ENCODE measurements at regions not wholly inside any gene's neighbourhood (a gene's known extent, or its start where the extent isn't known, plus 50 kb on each side); places are given as distances from the start of the nearest gene placed in this dataset.

DNA sequence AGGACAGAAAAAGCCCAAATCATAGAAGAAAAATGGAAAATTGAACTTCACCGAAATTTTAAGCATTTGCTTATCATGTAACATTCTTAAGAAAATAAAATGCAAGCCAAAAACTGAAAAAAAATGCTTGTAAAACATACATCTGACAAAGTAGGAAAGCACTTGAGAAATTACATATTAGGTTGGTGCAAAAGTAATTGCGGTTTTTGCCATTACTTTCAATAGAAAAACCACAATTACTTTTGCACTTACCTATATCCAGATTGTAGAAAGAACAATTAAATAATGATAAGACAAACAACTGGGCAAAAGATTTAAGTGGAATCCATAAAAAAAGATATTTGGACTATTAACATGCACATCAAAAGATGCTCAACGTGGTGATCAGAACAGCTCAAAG is 146.2 kb downstream of the TBXT start:
- in situ Hi-C loops (cut with MboI; ENCODE audit: low pct_unique_long_range_greater_than_20kb, low sequenced_read_pairs, unreplicated experiment): no loop called here
- TF ChIP-seq, protein P1, sequence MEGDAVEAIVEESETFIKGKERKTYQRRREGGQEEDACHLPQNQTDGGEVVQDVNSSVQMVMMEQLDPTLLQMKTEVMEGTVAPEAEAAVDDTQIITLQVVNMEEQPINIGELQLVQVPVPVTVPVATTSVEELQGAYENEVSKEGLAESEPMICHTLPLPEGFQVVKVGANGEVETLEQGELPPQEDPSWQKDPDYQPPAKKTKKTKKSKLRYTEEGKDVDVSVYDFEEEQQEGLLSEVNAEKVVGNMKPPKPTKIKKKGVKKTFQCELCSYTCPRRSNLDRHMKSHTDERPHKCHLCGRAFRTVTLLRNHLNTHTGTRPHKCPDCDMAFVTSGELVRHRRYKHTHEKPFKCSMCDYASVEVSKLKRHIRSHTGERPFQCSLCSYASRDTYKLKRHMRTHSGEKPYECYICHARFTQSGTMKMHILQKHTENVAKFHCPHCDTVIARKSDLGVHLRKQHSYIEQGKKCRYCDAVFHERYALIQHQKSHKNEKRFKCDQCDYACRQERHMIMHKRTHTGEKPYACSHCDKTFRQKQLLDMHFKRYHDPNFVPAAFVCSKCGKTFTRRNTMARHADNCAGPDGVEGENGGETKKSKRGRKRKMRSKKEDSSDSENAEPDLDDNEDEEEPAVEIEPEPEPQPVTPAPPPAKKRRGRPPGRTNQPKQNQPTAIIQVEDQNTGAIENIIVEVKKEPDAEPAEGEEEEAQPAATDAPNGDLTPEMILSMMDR (IDR thresholded peaks at IDR 0.05; ENCODE audit: extremely low read depth, insufficient read depth, missing control alignments): no peak
- no peak for DNase-seq (ENCODE audit: low spot score)

DNA sequence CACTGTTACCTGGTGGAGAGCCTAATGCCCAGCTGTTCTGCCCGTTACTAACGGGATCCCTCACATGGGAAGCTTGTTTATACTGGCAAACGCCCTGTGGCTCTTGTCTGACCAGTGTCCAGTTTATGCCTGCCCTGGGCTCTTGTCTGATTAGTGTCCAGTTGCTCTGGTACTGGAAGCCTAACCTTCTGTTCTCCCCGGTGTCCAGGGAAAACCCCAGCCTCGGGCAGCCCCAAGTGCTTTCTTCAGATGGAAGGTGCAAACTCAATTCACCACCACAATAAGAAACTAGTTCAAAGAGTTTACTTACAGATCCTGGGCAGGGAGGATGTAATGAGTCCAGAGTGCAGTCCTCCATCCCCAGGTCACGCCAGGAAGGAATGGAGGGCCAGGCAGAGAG is 148.4 kb downstream of the TBXT start:
- TF ChIP-seq, protein P1 (IDR thresholded peaks at IDR 0.05; ENCODE audit: extremely low read depth, insufficient read depth, missing control alignments): no peak

DNA sequence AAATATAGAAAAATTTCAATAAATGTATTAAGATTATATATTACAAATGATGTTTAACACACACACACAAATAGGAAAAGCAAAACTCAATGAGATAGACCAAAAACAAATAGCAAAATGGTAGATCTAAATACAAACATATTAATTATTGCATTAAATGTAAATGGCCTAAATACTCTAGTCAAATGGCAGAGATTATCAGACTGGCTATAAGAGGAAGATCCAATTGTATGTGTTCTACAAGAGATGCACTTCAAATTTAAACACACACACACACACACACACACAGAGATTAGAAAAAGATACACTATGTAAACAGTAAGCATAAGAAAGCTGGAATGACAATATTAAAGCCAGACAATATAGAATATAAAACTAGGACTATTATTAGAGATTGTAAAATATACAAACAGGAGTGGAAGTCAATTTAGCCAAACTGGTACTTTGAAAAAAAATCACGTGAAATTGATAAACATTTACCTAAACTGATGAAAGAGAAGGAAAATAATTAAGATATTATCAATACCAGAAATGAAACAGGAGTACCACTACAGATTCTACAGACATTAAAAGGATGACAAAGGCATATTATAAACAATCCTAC is 150.5 kb downstream of the TBXT start:
- in situ Hi-C loops (cut with MboI; ENCODE audit: low pct_unique_long_range_greater_than_20kb, low sequenced_read_pairs, unreplicated experiment): no loop called here
- TF ChIP-seq, protein P1 (IDR thresholded peaks at IDR 0.05; ENCODE audit: extremely low read depth, insufficient read depth, missing control alignments): no peak
- DNase-seq (ENCODE audit: low spot score): no peak

More for the DNA sequence above, 148.4 kb downstream of the TBXT start:
- DNase-seq (ENCODE audit: low spot score): no peak
- in situ Hi-C loops (cut with MboI; ENCODE audit: low pct_unique_long_range_greater_than_20kb, low sequenced_read_pairs, unreplicated experiment): no loop called here

DNA sequence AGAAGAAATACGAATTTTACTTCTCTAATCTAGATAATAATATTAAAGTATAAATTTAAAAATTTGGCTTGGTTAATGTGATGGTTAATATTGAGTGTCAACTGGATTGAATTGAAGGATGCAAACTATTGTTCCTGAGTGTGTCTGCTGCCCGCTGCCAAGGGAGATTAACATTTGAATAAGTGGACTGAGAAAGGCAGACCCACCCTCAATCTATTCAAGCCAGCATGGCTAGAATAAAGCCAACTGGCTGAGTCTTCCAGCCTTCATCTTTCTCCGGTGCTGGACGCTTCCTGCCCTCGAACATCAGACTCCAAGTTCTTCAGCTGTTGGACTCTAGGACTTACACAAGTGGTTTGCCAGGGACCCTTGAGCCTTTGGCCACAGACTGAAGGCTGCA is 152.7 kb downstream of the TBXT start:
- TF ChIP-seq, protein P1 (IDR thresholded peaks at IDR 0.05; ENCODE audit: extremely low read depth, insufficient read depth, missing control alignments): no peak
- in situ Hi-C loops (cut with MboI; ENCODE audit: low pct_unique_long_range_greater_than_20kb, low sequenced_read_pairs, unreplicated experiment): no loop called here
- DNase-seq (ENCODE audit: low spot score): no peak

DNA sequence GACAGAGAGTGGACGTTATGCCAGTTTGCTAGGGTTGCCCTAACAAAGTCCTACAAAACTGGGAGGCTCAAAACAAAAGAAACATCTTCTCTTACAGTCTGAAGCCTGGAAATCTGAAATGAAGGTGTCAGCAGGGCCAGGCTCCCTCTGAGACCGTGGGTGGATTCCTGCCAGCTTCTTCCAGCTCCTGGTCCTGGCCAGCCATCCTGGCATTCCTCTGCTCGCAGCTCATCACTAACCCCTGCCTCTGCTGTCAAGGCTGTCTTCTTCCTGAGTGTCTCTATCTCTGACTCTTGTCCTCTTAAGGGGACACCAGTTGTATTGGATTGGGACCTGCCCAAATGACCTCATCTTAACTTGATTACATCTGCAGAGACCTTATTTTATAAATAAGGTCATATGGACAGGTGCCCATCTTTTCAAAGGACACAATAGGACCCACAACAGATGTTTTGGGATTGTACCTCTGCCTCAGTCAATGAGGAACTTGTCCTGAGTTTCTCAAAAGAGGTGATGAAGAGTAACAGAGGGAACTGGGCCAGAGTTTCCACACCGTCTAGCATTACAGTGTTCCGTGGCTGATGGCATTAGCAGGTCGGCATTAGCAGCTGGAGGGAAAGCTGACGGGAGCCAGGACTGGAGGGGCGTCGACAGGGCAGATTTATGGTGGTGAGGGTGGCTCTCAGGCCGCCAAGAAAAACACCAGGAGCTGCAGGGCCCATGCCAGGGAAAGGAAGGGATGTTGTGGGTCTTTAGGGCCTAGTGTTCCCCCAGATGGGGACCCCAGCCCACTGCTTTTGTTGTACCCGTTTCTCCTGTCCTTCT is 157.3 kb downstream of the TBXT start:
- in situ Hi-C loops (cut with MboI; ENCODE audit: low pct_unique_long_range_greater_than_20kb, low sequenced_read_pairs, unreplicated experiment): no loop called here
- DNase-seq (ENCODE audit: low spot score): no peak
- TF ChIP-seq, protein P1 (IDR thresholded peaks at IDR 0.05; ENCODE audit: extremely low read depth, insufficient read depth, missing control alignments): no peak

DNA sequence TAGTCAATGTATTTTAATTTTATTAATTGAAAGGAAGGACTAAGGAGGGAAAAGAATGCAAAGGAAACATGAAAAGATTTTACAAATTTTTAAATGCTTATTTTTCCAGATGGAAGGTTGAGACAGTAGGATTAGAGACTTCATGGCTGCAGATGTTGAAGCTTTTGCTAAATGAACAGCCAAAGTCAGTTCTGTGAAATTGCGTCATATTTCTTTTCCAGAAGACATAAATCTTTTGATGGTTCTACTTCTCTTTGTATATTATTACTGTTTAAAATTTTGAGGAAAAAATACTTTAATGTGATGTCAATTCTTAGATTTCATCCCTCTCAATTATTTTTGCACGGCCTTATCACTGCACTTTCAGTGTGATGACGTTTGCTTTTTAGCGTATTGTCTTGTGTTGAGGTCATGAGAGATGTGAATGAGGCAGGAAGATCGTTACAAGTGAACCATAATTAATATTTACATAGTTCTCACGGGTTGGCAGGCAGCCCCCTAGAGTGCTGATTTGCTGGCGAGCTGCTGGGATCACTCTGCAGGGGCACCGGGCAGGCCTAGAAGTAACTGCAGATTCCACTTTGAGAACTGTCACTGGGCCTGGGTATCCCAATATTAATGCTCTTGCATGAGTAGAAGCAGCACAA is 158.1 kb downstream of the TBXT start:
- TF ChIP-seq, protein P1 (IDR thresholded peaks at IDR 0.05; ENCODE audit: extremely low read depth, insufficient read depth, missing control alignments): no peak
- no peak for DNase-seq (ENCODE audit: low spot score)
- in situ Hi-C loops (cut with MboI; ENCODE audit: low pct_unique_long_range_greater_than_20kb, low sequenced_read_pairs, unreplicated experiment): no loop called here

All from GM13977 (cell line).